Stimulated activated naive CD8-positive, alpha-beta T cell treated with anti-CD3 and anti-CD28 coated beads, Interleukin-15, Interleukin-2, amounts not matched to agents 100 ng/mL and 50 ng/mL, for 24 hours (primary cell): ENCODE measurements at regions not wholly inside any gene's neighbourhood (a gene's known extent, or its start where the extent isn't known, plus 50 kb on each side); places are given as distances from the start of the nearest gene placed in this dataset.

Source experiments
- H3K27ac Mint-ChIP-seq: one replicate; pipeline ENCODE4 v1.8.0; 2021; ENCODE audit warnings: mild to moderate bottlenecking, mixed read lengths
- H3K27me3 Mint-ChIP-seq: one replicate; pipeline ENCODE4 v1.8.0; 2021; ENCODE audit warnings: mixed read lengths
- H3K36me3 Mint-ChIP-seq: one replicate; pipeline ENCODE4 v1.8.0; 2021; ENCODE audit warnings: low read depth, mixed read lengths
- H3K4me1 Mint-ChIP-seq: one replicate; pipeline ENCODE4 v1.8.0; 2021; ENCODE audit warnings: low read depth, mixed read lengths
- H3K4me3 Mint-ChIP-seq: one replicate; pipeline ENCODE4 v1.8.0; 2021; ENCODE audit warnings: mild to moderate bottlenecking, mixed read lengths
- H3K9me3 Mint-ChIP-seq: one replicate; pipeline ENCODE4 v1.8.0; 2021; ENCODE audit warnings: mixed read lengths

GRCh38 chr2:6228251-6228650 is 536.1 kb downstream of the SOX11 start:
- Mint-ChIP-seq H3K4me1 (no peaks in the 10 kb centered on the region), H3K36me3 (no peaks in the 10 kb centered on the region)

GRCh38 chr2:6231166-6231565 is 539.0 kb downstream of the SOX11 start:
- H3K4me3 Mint-ChIP-seq: no peak overlapping the region
- no peaks in the 10 kb centered on the region for H3K4me1 Mint-ChIP-seq
- H3K27ac Mint-ChIP-seq: no peak overlapping the region
- peaks cover 4% of the 10 kb centered on the region for H3K9me3 Mint-ChIP-seq
- no peaks in the 10 kb centered on the region for H3K36me3 Mint-ChIP-seq
- H3K27me3 Mint-ChIP-seq: peaks cover 4% of the 10 kb centered on the region

More at GRCh38 chr2:6228251-6228650, 536.1 kb downstream of the SOX11 start:
- Mint-ChIP-seq H3K27ac (no peak overlapping the region), H3K4me3 (no peak overlapping the region), H3K27me3 (peaks cover 4% of the 10 kb centered on the region), H3K9me3 (peaks cover 4% of the 10 kb centered on the region)

- Mint-ChIP-seq H3K4me1 (no peaks in the 10 kb centered on the region), H3K27me3 (no peaks in the 10 kb centered on the region), H3K36me3 (no peaks in the 10 kb centered on the region)
Observed at GRCh38 chr2:6233993-6234392, 541.8 kb downstream of the SOX11 start.

DNA sequence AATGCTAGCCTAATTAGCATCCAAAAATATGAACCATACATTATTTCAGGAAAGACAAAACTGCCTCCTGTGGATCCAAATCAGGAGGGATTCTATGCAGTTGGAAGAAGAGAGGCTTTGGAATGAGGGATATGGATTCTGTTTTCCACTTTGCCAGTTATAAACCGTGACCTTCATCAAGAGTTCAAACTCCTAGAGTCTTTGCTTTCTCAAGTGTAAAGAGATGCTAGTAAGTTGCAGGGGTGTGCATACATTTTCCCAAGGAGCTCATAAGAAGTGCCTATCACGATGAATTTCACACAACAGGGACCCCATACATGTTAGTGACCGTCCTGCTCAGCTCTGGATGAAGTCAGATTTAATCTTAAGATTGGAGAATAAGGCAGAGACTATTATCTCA is 542.5 kb downstream of the SOX11 start:
- H3K36me3 Mint-ChIP-seq: no peaks in the 10 kb centered on the region
- H3K4me3 Mint-ChIP-seq: no peak overlapping the region
- H3K27me3 Mint-ChIP-seq: no peaks in the 10 kb centered on the region
- H3K4me1 Mint-ChIP-seq: no peaks in the 10 kb centered on the region
- no peak overlapping the region for H3K27ac Mint-ChIP-seq
- H3K9me3 Mint-ChIP-seq: peaks cover under 1% of the 10 kb centered on the region

More at GRCh38 chr2:6233993-6234392, 541.8 kb downstream of the SOX11 start:
- Mint-ChIP-seq H3K9me3 (no peaks in the 10 kb centered on the region), H3K27ac (no peak overlapping the region), H3K4me3 (no peak overlapping the region)

DNA sequence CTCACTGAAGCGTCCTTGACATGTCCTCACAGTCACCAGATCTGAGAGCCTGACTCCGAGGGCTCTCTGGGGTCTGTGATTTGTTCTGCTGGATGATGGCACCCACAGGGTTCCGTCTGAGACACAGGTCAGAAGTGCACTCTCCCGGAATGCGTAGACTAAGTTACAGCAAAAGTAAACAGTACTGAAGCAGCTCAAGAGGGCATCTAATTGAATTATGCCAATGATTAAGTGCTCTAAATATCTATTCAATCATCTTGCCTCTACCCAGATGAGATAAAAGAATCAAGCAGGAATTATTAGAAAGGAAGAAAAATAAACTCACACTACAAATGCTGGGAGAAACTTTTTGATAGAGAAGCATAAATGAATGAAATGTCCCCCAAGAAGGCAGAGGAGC is 544.1 kb downstream of the SOX11 start:
- peaks cover 7% of the 10 kb centered on the region for H3K9me3 Mint-ChIP-seq
- no peaks in the 10 kb centered on the region for H3K27me3 Mint-ChIP-seq
- no peak overlapping the region for H3K4me3 Mint-ChIP-seq
- H3K36me3 Mint-ChIP-seq: no peaks in the 10 kb centered on the region
- no peak overlapping the region for H3K27ac Mint-ChIP-seq
- no peaks in the 10 kb centered on the region for H3K4me1 Mint-ChIP-seq

DNA sequence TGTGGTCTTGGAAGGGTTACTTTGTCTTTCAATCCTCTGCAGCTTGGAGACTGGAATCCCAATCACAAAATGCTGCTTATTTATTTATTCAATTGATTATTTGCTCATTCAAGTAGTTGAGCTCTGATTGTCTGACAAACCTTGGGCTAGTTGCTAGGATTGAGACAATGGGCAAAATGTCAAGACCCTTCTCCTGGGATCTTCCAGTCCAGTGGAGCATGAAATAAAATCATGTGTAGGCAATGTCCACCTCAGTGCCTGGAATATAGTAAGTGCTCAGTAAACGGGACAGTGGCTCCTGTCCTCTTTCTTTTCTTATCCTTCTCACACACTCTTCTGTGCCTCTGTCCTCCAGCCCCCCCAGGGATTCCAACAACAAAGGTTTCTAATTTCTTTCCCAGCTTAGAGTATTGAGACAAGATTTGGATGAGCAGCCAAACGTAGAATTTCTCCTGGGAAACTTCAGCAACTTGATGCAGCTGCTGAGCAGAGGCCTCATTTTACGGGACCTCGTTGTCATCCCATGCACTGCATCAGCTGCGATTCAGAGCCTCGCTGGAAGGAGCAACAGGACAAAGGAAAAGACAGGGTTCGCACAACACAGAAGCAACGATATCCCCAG is 545.0 kb downstream of the SOX11 start:
- H3K4me3 Mint-ChIP-seq: no peak overlapping the region
- peaks cover 8% of the 10 kb centered on the region for H3K9me3 Mint-ChIP-seq
- no peak overlapping the region for H3K27ac Mint-ChIP-seq
- H3K27me3 Mint-ChIP-seq: no peaks in the 10 kb centered on the region
- no peaks in the 10 kb centered on the region for H3K36me3 Mint-ChIP-seq
- H3K4me1 Mint-ChIP-seq: no peaks in the 10 kb centered on the region

- H3K9me3 Mint-ChIP-seq: no peaks in the 10 kb centered on the region
- no peak overlapping the region for H3K27ac Mint-ChIP-seq
- H3K36me3 Mint-ChIP-seq: no peaks in the 10 kb centered on the region
Observed at GRCh38 chr2:6249557-6249956, 557.4 kb downstream of the SOX11 start.

GRCh38 chr2:6254441-6254840 is 562.3 kb downstream of the SOX11 start:
- no peaks in the 10 kb centered on the region for H3K36me3 Mint-ChIP-seq
- H3K27me3 Mint-ChIP-seq: no peaks in the 10 kb centered on the region
- H3K4me1 Mint-ChIP-seq: peaks cover 9% of the 10 kb centered on the region
- H3K27ac Mint-ChIP-seq: no peak overlapping the region
- no peaks in the 10 kb centered on the region for H3K9me3 Mint-ChIP-seq
- H3K4me3 Mint-ChIP-seq: no peak overlapping the region

More at GRCh38 chr2:6249557-6249956, 557.4 kb downstream of the SOX11 start:
- Mint-ChIP-seq H3K4me1 (no peaks in the 10 kb centered on the region), H3K4me3 (no peak overlapping the region), H3K27me3 (no peaks in the 10 kb centered on the region)

DNA sequence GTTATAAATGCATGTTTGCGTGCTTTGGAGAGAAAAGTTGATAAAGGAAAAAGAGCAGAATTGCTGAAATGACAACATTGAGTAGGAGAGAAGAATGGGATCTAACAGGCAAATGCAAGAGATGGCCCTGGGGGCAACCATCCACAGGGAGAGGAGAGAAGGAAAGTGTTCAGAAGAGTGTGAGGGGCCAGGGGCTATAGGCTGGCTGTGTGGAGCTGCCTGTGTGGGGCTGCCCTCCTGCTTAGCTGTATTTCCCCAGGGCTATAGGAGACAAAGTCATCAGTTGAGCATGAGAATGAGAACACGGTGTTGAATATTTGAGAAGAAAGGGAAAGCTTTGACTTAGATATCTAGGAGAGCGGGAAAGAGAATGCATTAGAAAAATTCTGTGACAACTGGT is 572.0 kb downstream of the SOX11 start:
- H3K27ac Mint-ChIP-seq: no peak overlapping the region
- no peaks in the 10 kb centered on the region for H3K36me3 Mint-ChIP-seq
- no peaks in the 10 kb centered on the region for H3K27me3 Mint-ChIP-seq
- no peak overlapping the region for H3K4me3 Mint-ChIP-seq
- no peaks in the 10 kb centered on the region for H3K4me1 Mint-ChIP-seq
- H3K9me3 Mint-ChIP-seq: peaks cover 4% of the 10 kb centered on the region

GRCh38 chr2:6281524-6281923 is 584.2 kb downstream of the CMPK2 start:
- H3K9me3 Mint-ChIP-seq: peaks cover 6% of the 10 kb centered on the region
- H3K4me1 Mint-ChIP-seq: no peaks in the 10 kb centered on the region
- peaks cover 3% of the 10 kb centered on the region for H3K27me3 Mint-ChIP-seq
- H3K36me3 Mint-ChIP-seq: no peaks in the 10 kb centered on the region
- H3K27ac Mint-ChIP-seq: no peak overlapping the region
- H3K4me3 Mint-ChIP-seq: no peak overlapping the region

DNA sequence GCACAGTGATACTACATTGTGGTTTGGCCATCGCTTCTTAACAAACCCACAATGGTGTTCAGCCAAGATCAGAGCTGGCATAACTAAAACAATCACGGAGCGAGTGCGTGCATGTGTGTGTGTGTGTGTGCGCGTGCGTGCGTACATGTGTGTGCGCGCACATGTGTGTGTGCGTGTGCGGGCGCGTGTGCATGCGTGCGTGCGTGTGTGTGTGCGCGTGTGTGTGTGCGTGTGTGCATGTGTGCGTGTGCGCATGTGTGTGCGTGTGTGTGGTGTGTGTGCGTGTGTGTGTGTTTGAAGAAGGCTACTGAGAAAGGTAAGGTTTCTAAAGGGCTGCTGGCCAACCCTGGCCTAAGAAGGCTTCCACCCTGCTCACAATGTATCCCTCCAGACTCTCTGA is 582.4 kb downstream of the CMPK2 start:
- Mint-ChIP-seq H3K4me1 (no peaks in the 10 kb centered on the region), H3K9me3 (no peaks in the 10 kb centered on the region), H3K36me3 (no peaks in the 10 kb centered on the region), H3K27me3 (peaks cover 3% of the 10 kb centered on the region), H3K27ac (no peak overlapping the region), H3K4me3 (no peak overlapping the region)

GRCh38 chr2:6287406-6287805 is 578.3 kb downstream of the CMPK2 start:
- no peak overlapping the region for H3K4me3 Mint-ChIP-seq
- peaks cover 5% of the 10 kb centered on the region for H3K9me3 Mint-ChIP-seq
- H3K36me3 Mint-ChIP-seq: no peaks in the 10 kb centered on the region
- peaks cover 3% of the 10 kb centered on the region for H3K27me3 Mint-ChIP-seq
- H3K27ac Mint-ChIP-seq: no peak overlapping the region
- no peaks in the 10 kb centered on the region for H3K4me1 Mint-ChIP-seq

GRCh38 chr2:6288791-6289190 is 576.9 kb downstream of the CMPK2 start:
- Mint-ChIP-seq H3K9me3 (peaks cover 6% of the 10 kb centered on the region), H3K27ac (no peak overlapping the region), H3K4me3 (no peak overlapping the region), H3K36me3 (no peaks in the 10 kb centered on the region), H3K4me1 (no peaks in the 10 kb centered on the region), H3K27me3 (peaks cover 3% of the 10 kb centered on the region)

DNA sequence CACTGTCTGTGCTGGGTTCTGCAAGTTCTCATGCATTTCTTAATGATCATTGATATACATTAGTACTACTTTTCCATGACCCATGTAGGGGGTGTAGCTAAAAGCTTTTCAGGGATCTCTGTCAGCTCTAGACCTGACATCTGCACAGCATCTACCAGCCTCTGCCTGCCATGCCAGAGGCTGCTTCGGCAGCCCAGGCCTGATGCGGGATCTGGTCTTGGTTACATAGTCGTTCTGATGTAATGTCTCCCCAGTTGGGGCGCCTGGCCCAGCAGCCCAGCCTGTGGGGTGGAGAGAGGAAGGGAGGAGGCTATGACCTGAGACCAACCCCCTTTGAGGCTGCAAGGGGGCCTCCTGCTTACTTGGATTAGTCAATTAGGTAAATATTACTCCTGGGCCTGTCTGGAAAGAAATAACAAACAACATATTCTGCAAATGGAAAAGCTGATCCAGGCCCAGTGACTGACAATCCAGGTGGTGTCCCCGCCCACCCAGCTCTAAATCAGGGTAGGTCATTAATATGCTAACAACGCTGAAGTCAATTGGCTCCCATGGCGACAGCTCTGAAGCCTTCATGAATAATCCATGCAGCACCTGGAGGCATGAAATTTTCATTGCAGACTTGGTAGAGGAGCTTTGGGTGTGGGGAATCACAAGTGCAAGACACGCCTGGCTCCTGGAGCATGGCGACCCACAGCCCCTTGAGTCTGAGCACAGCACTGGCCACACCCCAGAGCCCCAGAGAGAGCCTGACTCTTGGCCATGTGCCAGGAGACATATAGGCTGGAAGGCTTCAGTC is 575.3 kb downstream of the CMPK2 start:
- Mint-ChIP-seq H3K4me1 (no peaks in the 10 kb centered on the region), H3K27me3 (peaks cover 3% of the 10 kb centered on the region), H3K4me3 (no peak overlapping the region), H3K36me3 (no peaks in the 10 kb centered on the region), H3K9me3 (peaks cover 9% of the 10 kb centered on the region), H3K27ac (no peak overlapping the region)

DNA sequence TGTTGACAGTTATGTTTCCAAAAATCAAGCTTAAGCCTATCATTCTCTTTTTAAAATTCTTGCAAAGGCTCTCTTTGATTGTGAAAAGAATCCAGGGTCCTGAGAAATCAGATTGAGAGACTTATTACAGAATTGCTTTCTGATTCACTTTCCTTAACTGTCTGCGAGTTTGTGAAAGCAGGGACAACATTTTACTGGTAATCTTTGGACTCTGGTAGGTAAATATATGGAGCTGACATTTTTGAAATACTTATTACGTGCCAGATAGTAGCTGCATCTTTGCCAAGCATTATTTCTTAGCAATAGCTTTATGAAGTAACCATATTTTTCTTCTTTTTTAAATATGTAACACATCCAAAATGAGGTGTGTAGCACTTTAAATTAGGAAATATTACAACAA is 570.9 kb downstream of the CMPK2 start:
- no peak overlapping the region for H3K27ac Mint-ChIP-seq
- no peaks in the 10 kb centered on the region for H3K4me1 Mint-ChIP-seq
- no peaks in the 10 kb centered on the region for H3K36me3 Mint-ChIP-seq
- peaks cover 9% of the 10 kb centered on the region for H3K9me3 Mint-ChIP-seq
- H3K27me3 Mint-ChIP-seq: no peaks in the 10 kb centered on the region
- H3K4me3 Mint-ChIP-seq: no peak overlapping the region

- H3K36me3 Mint-ChIP-seq: no peaks in the 10 kb centered on the region
- peaks cover 3% of the 10 kb centered on the region for H3K27me3 Mint-ChIP-seq
- H3K9me3 Mint-ChIP-seq: peaks cover 4% of the 10 kb centered on the region
- no peaks in the 10 kb centered on the region for H3K4me1 Mint-ChIP-seq
- H3K4me3 Mint-ChIP-seq: no peak overlapping the region
- H3K27ac Mint-ChIP-seq: no peak overlapping the region
Observed at GRCh38 chr2:6297238-6297637, 568.5 kb downstream of the CMPK2 start.
